A673 (cell line): ENCODE measurements at regions not wholly inside any gene's neighbourhood (a gene's known extent, or its start where the extent isn't known, plus 50 kb on each side); places are given as distances from the start of the nearest gene placed in this dataset.

Experiments
- CTCF ChIP-seq: fragments of 300-800, 200-600 bp; sonication (generic); conservative IDR thresholded peaks from 2 replicates; pipeline ENCODE4 v1.5.1; 2017; ENCODE audit warnings: low read depth, mild to moderate bottlenecking, antibody characterized with exemption, low read length, moderate library complexity, mixed read lengths
- EZH2 ChIP-seq: fragments of 200-600 bp; sonication (generic); IDR thresholded peaks from 2 replicates; pipeline ENCODE4 v1.6.1; 2017; ENCODE audit warnings: borderline replicate concordance, low read depth, mild to moderate bottlenecking, mixed read lengths, antibody characterized with exemption, low read length; ENCODE audit not compliant: poor library complexity, severe bottlenecking

GRCh38 chr15:77786181-77786890, 153.6 kb upstream of the LINGO1 start:
- TF ChIP-seq CTCF: no peak
- TF ChIP-seq EZH2: no peak
